HEK293 (cell line): ENCODE measurements at regions not wholly inside any gene's neighbourhood (a gene's known extent, or its start where the extent isn't known, plus 50 kb on each side); places are given as distances from the start of the nearest gene placed in this dataset.

ENCODE experiments used
- CTCF ChIA-PET: fragments of 350-600 bp; formaldehyde crosslinking; extraction: SDS; loops from one replicate; lab custom pipeline; 2021; ENCODE audit warnings: antibody characterized with exemption; lab: Yijun Ruan, JAX
- POLR2A ChIA-PET: fragments of 300-600 bp; formaldehyde crosslinking; extraction: SDS; loops from one replicate; lab custom pipeline; 2020; ENCODE audit warnings: antibody characterized with exemption, inconsistent platforms; lab: Yijun Ruan, JAX
- H3K27ac ChIP-seq: fragments of 200-500 bp; sonication (Bioruptor generic); 2 replicates; pipeline ENCODE4 v1.5.1; 2014; ENCODE audit warnings: low read depth, low read length, control low read depth, inconsistent platforms; ENCODE audit errors: extremely low read depth
- H3K36me3 ChIP-seq, 2 experiments: fragments of 200-500 bp in 1 of 2; sonication (Bioruptor generic) in 1 of 2; 1 replicate in 1 of 2; 2 replicates in 1 of 2; pipeline ENCODE4 v1.5.1; 2014 to 2017; ENCODE audit warnings: inconsistent platforms in 2 of 2, low read length in 2 of 2; ENCODE audit not compliant: control insufficient read depth in 2 of 2, insufficient read depth in 1 of 2
- H3K4me1 ChIP-seq: fragments of 200-500 bp; sonication (Bioruptor generic); 2 replicates; pipeline ENCODE4 v1.5.1; 2014; ENCODE audit warnings: mild to moderate bottlenecking, low read length, inconsistent platforms; ENCODE audit not compliant: control insufficient read depth, insufficient read depth
- H3K4me3 ChIP-seq: 2 replicates; pipeline ENCODE4 v1.5.1; 2011; ENCODE audit warnings: low read depth, mild to moderate bottlenecking, control low read depth, low read length, moderate library complexity
- H3K9me3 ChIP-seq: fragments of 200-500 bp; sonication (Bioruptor generic); 2 replicates; pipeline ENCODE4 v1.5.1; 2014; ENCODE audit warnings: low read depth, low read length, inconsistent platforms; ENCODE audit not compliant: control insufficient read depth, insufficient read depth
- ATF2 ChIP-seq: fragments of 450-650 bp; formaldehyde crosslinking; IDR thresholded peaks from 2 replicates; pipeline ENCODE4 v1.5.1; 2016; ENCODE audit warnings: missing biosample characterization, missing genetic modification characterization, low read depth
- KLF9 ChIP-seq: fragments of 450-650 bp; formaldehyde crosslinking; IDR thresholded peaks from 2 replicates; pipeline ENCODE4 v1.5.1; 2016; ENCODE audit warnings: missing biosample characterization, missing genetic modification characterization, low read depth
- MYNN ChIP-seq: fragments of 450-650 bp; formaldehyde crosslinking; IDR thresholded peaks from 2 replicates; pipeline ENCODE4 v1.5.1; 2016; ENCODE audit warnings: missing biosample characterization, missing genetic modification characterization, borderline replicate concordance
- MZF1 ChIP-seq: fragments of 450-650 bp; formaldehyde crosslinking; IDR thresholded peaks from 2 replicates; pipeline ENCODE4 v1.5.1; 2017; ENCODE audit warnings: missing biosample characterization, missing genetic modification characterization, borderline replicate concordance
- PBX3 ChIP-seq: sonication (generic); formaldehyde crosslinking; IDR thresholded peaks from 2 replicates; pipeline ENCODE4 v1.8.1; 2022; ENCODE audit warnings: mild to moderate bottlenecking, moderate library complexity, missing genetic modification reagents
- ZNF169 ChIP-seq: fragments of 450-650 bp; formaldehyde crosslinking; IDR thresholded peaks from 2 replicates; pipeline ENCODE4 v1.5.1; 2016; ENCODE audit warnings: missing biosample characterization, missing genetic modification characterization
- ZNF239 ChIP-seq: fragments of 450-650 bp; formaldehyde crosslinking; IDR thresholded peaks from 2 replicates; pipeline ENCODE4 v1.5.1; 2016; ENCODE audit warnings: missing biosample characterization, missing genetic modification characterization
- ZNF501 ChIP-seq: fragments of 450-650 bp; formaldehyde crosslinking; IDR thresholded peaks from 2 replicates; pipeline ENCODE4 v1.5.1; 2016; ENCODE audit warnings: missing biosample characterization, missing genetic modification characterization
- ZNF513 ChIP-seq: fragments of 450-650 bp; IDR thresholded peaks from 2 replicates; pipeline ENCODE4 v1.5.1; 2018; ENCODE audit warnings: missing biosample characterization, missing genetic modification characterization
- ZNF791 ChIP-seq: fragments of 450-650 bp; formaldehyde crosslinking; IDR thresholded peaks from 2 replicates; pipeline ENCODE4 v1.5.1; 2016; ENCODE audit warnings: missing biosample characterization, missing genetic modification characterization
- ZNF792 ChIP-seq: fragments of 450-650 bp; formaldehyde crosslinking; IDR thresholded peaks from 2 replicates; pipeline ENCODE4 v1.5.1; 2016; ENCODE audit warnings: missing biosample characterization, missing genetic modification characterization
- ZSCAN23 ChIP-seq: fragments of 450-650 bp; formaldehyde crosslinking; IDR thresholded peaks from 2 replicates; pipeline ENCODE4 v1.5.1; 2016; ENCODE audit warnings: missing biosample characterization, missing genetic modification characterization
- TF ChIP-seq, protein P1 (sequence below): fragments of 450-650 bp; formaldehyde crosslinking; conservative IDR thresholded peaks from 2 replicates; pipeline ENCODE4 v1.5.1; 2016; ENCODE audit warnings: low read depth, missing biosample characterization, missing genetic modification characterization
- TF ChIP-seq, protein P2 (sequence below): fragments of 450-650 bp; formaldehyde crosslinking; IDR thresholded peaks from 2 replicates; pipeline ENCODE4 v1.5.1; 2016; ENCODE audit warnings: missing biosample characterization, missing genetic modification characterization, borderline replicate concordance

GRCh38 chr11:72493426-72494108 lies 59.2 kb upstream of the CLPB start (continued):
- TF ChIP-seq, protein P1, sequence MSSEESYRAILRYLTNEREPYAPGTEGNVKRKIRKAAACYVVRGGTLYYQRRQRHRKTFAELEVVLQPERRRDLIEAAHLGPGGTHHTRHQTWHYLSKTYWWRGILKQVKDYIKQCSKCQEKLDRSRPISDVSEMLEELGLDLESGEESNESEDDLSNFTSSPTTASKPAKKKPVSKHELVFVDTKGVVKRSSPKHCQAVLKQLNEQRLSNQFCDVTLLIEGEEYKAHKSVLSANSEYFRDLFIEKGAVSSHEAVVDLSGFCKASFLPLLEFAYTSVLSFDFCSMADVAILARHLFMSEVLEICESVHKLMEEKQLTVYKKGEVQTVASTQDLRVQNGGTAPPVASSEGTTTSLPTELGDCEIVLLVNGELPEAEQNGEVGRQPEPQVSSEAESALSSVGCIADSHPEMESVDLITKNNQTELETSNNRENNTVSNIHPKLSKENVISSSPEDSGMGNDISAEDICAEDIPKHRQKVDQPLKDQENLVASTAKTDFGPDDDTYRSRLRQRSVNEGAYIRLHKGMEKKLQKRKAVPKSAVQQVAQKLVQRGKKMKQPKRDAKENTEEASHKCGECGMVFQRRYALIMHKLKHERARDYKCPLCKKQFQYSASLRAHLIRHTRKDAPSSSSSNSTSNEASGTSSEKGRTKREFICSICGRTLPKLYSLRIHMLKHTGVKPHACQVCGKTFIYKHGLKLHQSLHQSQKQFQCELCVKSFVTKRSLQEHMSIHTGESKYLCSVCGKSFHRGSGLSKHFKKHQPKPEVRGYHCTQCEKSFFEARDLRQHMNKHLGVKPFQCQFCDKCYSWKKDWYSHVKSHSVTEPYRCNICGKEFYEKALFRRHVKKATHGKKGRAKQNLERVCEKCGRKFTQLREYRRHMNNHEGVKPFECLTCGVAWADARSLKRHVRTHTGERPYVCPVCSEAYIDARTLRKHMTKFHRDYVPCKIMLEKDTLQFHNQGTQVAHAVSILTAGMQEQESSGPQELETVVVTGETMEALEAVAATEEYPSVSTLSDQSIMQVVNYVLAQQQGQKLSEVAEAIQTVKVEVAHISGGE, result no peak
- TF ChIP-seq KLF9 (tag by site-specific recombination) (no peak), PBX3 (CRISPR knock-in tag) (no peak), ZNF792 (tag by site-specific recombination) (no peak)

- no peaks in the 10 kb centered on the region for H3K36me3 ChIP-seq
- CTCF ChIA-PET, result interaction anchor here (0.6 to 1.6 kb wide), 3 partner anchors 9 to 804 kb away, joined by 5 to 9 read pairs (median 7); no protein-coding TSS in a partner anchor
- no peak overlapping the region for H3K4me3 ChIP-seq
- POLR2A ChIA-PET, result no interaction called here
- TF ChIP-seq ATF2 (tag by site-specific recombination) (no peak), ZNF501 (no peak), ZNF791 (no peak), ZNF169 (tag by site-specific recombination) (no peak), ZSCAN23 (tag by site-specific recombination) (no peak), ZNF513 (tag by site-specific recombination) (no peak), MZF1 (tag by site-specific recombination) (no peak), ZNF239 (tag by site-specific recombination) (no peak), MYNN (no peak)
- TF ChIP-seq, protein P2, sequence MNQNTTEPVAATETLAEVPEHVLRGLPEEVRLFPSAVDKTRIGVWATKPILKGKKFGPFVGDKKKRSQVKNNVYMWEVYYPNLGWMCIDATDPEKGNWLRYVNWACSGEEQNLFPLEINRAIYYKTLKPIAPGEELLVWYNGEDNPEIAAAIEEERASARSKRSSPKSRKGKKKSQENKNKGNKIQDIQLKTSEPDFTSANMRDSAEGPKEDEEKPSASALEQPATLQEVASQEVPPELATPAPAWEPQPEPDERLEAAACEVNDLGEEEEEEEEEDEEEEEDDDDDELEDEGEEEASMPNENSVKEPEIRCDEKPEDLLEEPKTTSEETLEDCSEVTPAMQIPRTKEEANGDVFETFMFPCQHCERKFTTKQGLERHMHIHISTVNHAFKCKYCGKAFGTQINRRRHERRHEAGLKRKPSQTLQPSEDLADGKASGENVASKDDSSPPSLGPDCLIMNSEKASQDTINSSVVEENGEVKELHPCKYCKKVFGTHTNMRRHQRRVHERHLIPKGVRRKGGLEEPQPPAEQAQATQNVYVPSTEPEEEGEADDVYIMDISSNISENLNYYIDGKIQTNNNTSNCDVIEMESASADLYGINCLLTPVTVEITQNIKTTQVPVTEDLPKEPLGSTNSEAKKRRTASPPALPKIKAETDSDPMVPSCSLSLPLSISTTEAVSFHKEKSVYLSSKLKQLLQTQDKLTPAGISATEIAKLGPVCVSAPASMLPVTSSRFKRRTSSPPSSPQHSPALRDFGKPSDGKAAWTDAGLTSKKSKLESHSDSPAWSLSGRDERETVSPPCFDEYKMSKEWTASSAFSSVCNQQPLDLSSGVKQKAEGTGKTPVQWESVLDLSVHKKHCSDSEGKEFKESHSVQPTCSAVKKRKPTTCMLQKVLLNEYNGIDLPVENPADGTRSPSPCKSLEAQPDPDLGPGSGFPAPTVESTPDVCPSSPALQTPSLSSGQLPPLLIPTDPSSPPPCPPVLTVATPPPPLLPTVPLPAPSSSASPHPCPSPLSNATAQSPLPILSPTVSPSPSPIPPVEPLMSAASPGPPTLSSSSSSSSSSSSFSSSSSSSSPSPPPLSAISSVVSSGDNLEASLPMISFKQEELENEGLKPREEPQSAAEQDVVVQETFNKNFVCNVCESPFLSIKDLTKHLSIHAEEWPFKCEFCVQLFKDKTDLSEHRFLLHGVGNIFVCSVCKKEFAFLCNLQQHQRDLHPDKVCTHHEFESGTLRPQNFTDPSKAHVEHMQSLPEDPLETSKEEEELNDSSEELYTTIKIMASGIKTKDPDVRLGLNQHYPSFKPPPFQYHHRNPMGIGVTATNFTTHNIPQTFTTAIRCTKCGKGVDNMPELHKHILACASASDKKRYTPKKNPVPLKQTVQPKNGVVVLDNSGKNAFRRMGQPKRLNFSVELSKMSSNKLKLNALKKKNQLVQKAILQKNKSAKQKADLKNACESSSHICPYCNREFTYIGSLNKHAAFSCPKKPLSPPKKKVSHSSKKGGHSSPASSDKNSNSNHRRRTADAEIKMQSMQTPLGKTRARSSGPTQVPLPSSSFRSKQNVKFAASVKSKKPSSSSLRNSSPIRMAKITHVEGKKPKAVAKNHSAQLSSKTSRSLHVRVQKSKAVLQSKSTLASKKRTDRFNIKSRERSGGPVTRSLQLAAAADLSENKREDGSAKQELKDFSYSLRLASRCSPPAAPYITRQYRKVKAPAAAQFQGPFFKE (tag by site-specific recombination), result no peak
- H3K4me1 ChIP-seq, result no peaks in the 10 kb centered on the region
- no peak overlapping the region for H3K27ac ChIP-seq
- H3K9me3 ChIP-seq, result no peaks in the 10 kb centered on the region
Measured at GRCh38 chr11:72491001-72491400, 56.7 kb upstream of the CLPB start.
